CD14-positive monocyte (primary cell): ENCODE measurements at regions not wholly inside any gene's neighbourhood (a gene's known extent, or its start where the extent isn't known, plus 50 kb on each side); places are given as distances from the start of the nearest gene placed in this dataset.
"Not testable (repeated sequence)": the region's sequence is repeated elsewhere in the genome, so short reads cannot be mapped to it uniquely, and the experiment has no call there.

Source experiments
- DNase-seq, 3 donors: peaks; one replicate each; pipeline ENCODE4 v3.0.0-alpha.2; 2011 to 2022
- H2AFZ ChIP-seq: 2 replicates; pipeline ENCODE4 v1.6.0; 2012; ENCODE audit warnings: mild to moderate bottlenecking, low read depth, low read length, inconsistent platforms; ENCODE audit not compliant: insufficient read depth, poor library complexity, severe bottlenecking
- H3K27ac ChIP-seq, 2 donors: 1 replicate in 1 of 2; 2 replicates in 1 of 2; pipeline ENCODE4 v1.5.1; 2012 to 2013; ENCODE audit warnings: low read length in 2 of 2, control low read depth in 1 of 2, inconsistent platforms in 1 of 2, low read depth in 1 of 2, mild to moderate bottlenecking in 1 of 2
- H3K27me3 ChIP-seq, 2 donors: one replicate each; pipeline versions ENCODE4 v1.6.0 to v1.6.1; 2011 to 2013; ENCODE audit warnings: low read length in 2 of 2; ENCODE audit not compliant: control insufficient read depth in 2 of 2, insufficient read depth in 2 of 2
- H3K36me3 ChIP-seq, 2 donors: replicated peaks in 1 of 2; 1 replicate in 1 of 2; 2 replicates in 1 of 2; pipeline versions ENCODE4 v1.5.1 to v1.6.1; 2012 to 2013; ENCODE audit warnings: low read length in 2 of 2, control low read depth in 1 of 2, inconsistent platforms in 1 of 2, mild to moderate bottlenecking in 1 of 2; ENCODE audit not compliant: insufficient read depth in 2 of 2, control insufficient read depth in 1 of 2
- H3K4me1 ChIP-seq, 2 donors: 1 replicate in 1 of 2; 2 replicates in 1 of 2; pipeline versions ENCODE4 v1.5.1 to v1.6.1; 2012 to 2013; ENCODE audit warnings: low read length in 2 of 2, control low read depth in 1 of 2, inconsistent platforms in 1 of 2, mild to moderate bottlenecking in 1 of 2, moderate library complexity in 1 of 2; ENCODE audit not compliant: insufficient read depth in 2 of 2, control insufficient read depth in 1 of 2
- H3K4me2 ChIP-seq: replicated peaks from 2 replicates; pipeline ENCODE3; 2012; ENCODE audit warnings: low read length, moderate library complexity, mild to moderate bottlenecking; ENCODE audit not compliant: poor library complexity, severe bottlenecking; ENCODE audit errors: extremely low read depth
- H3K4me3 ChIP-seq, 3 experiments: fragments of 200-600 bp in 1 of 3; sonication (generic) in 1 of 3; replicated peaks in 1 of 3; 1 replicate in 2 of 3; 2 replicates in 1 of 3; pipeline ENCODE4 v1.5.1; 2011 to 2013; ENCODE audit warnings: low read length in 3 of 3, mild to moderate bottlenecking in 3 of 3, control low read depth in 2 of 3, low read depth in 2 of 3, inconsistent platforms in 1 of 3, moderate library complexity in 1 of 3
- H3K79me2 ChIP-seq: 2 replicates; pipeline ENCODE4 v1.6.0; 2012; ENCODE audit warnings: mild to moderate bottlenecking, control low read depth, inconsistent platforms, low read length, moderate library complexity; ENCODE audit not compliant: insufficient read depth
- H3K9ac ChIP-seq: 2 replicates; pipeline ENCODE4 v1.6.0; 2017; ENCODE audit warnings: low read length, mild to moderate bottlenecking; ENCODE audit not compliant: insufficient read depth, poor library complexity, severe bottlenecking
- H3K9me3 ChIP-seq, 2 donors: replicated peaks in 1 of 2; 1 replicate in 1 of 2; 2 replicates in 1 of 2; pipeline versions ENCODE4 v1.5.1 to v1.6.1; 2012 to 2013; ENCODE audit warnings: low read length in 2 of 2, control low read depth in 1 of 2; ENCODE audit not compliant: control insufficient read depth in 1 of 2, insufficient read depth in 1 of 2
- H4K20me1 ChIP-seq: 2 replicates; pipeline ENCODE4 v1.6.0; 2012; ENCODE audit warnings: mild to moderate bottlenecking, low read length, control low read depth, moderate library complexity; ENCODE audit not compliant: insufficient read depth
- H3K27ac Mint-ChIP-seq, 7 donors: one replicate each; pipeline ENCODE4 v1.8.0; 2020; ENCODE audit warnings: mild to moderate bottlenecking in 7 of 7, mixed read lengths in 7 of 7, moderate library complexity in 6 of 7, inconsistent platforms in 2 of 7
- H3K27me3 Mint-ChIP-seq, 3 donors: one replicate each; pipeline ENCODE4 v1.8.0; 2021 to 2022; ENCODE audit warnings: low read depth in 3 of 3, mild to moderate bottlenecking in 3 of 3, mixed read lengths in 3 of 3, moderate library complexity in 3 of 3, inconsistent platforms in 1 of 3
- H3K36me3 Mint-ChIP-seq, 2 donors: one replicate each; pipeline ENCODE4 v1.8.0; 2020; ENCODE audit warnings: mixed read lengths in 2 of 2, inconsistent platforms in 1 of 2, mild to moderate bottlenecking in 1 of 2
- H3K4me1 Mint-ChIP-seq: one replicate; pipeline ENCODE4 v1.8.0; 2020; ENCODE audit warnings: mild to moderate bottlenecking, mixed read lengths
- H3K4me3 Mint-ChIP-seq, 2 donors: one replicate each; pipeline ENCODE4 v1.8.0; 2020; ENCODE audit warnings: mild to moderate bottlenecking in 2 of 2, mixed read lengths in 2 of 2, moderate library complexity in 1 of 2
- H3K9me3 Mint-ChIP-seq, 7 donors: one replicate each; pipeline ENCODE4 v1.8.0; 2020 to 2022; ENCODE audit warnings: mixed read lengths in 7 of 7, mild to moderate bottlenecking in 6 of 7, moderate library complexity in 6 of 7, inconsistent platforms in 2 of 7
- WGBS: methylation state at CpG from one replicate; pipeline ENCODE4 v1.1.5; 2013; ENCODE audit warnings: missing lambda C conversion rate; ENCODE audit not compliant: insufficient coverage; 5-methylcytosine and 5-hydroxymethylcytosine counted together
- intact Hi-C, 2 donors: fragments of 100-400 bp; cut with micrococcal nuclease; formaldehyde crosslinking; loops; one replicate each; pipeline versions ENCODE4 v1.15.0 to v1.15.1; 2023
- TF ChIP-seq, protein P1 (sequence below): fragments of 200-600 bp; IDR thresholded peaks from one replicate; pipeline ENCODE4 v1.8.0; 2022; ENCODE audit warnings: antibody characterized with exemption, mild to moderate bottlenecking

DNA sequence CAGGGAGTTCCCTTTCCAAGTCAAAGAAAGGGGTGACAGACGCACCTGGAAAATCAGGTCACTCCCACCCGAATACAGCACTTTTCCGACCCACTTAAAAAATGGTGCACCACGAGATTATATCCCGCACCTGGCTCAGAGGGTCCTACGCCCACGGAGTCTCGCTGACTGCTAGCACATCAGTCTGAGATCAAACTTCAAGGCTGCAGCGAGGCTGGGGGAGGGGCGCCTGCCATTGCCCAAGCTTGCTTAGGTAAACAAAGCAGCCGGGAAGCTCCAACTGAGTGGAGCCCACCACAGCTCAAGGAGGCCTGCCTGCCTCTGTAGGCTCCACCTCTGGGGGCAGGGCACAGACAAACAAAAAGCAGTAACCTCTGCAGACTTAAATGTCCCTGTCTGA lies 277.8 kb upstream of the ARHGAP42 start:
- WGBS = 100% methylated on average over 3 of the region's 11 CpGs
- not testable (repeated sequence) for H3K79me2 ChIP-seq

DNA sequence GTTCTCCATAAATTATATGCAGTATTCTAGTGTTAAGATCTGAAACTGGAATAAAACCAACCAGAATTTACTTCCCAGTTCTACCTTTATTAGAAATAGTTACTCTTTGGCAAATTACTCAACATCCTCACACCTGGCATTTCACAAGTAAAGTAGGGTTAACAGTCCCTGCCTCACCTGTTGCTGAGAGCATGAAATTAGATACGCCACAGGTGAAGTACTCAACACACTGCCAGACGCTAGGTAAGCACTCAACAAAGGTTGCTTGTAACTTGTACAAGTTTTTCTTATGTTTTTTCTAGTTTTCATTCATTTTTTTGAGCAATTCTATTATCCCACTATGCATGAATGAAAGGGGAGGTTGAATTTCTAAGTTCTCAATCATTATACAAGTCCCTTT lies 267.6 kb upstream of the ARHGAP42 start:
- no peak overlapping the region for H3K27ac Mint-ChIP-seq
- H3K4me3 ChIP-seq = no peak overlapping the region

More for the DNA sequence above, 277.8 kb upstream of the ARHGAP42 start:
- H3K4me3 Mint-ChIP-seq, H3K9ac ChIP-seq, H3K4me1 ChIP-seq, H3K27ac Mint-ChIP-seq, intact Hi-C loops, H3K27me3 Mint-ChIP-seq, H2AFZ ChIP-seq, H3K4me2 ChIP-seq, H3K4me3 ChIP-seq, H3K4me1 Mint-ChIP-seq, DNase-seq, H4K20me1 ChIP-seq, H3K36me3 Mint-ChIP-seq, H3K36me3 ChIP-seq, H3K27ac ChIP-seq, H3K27me3 ChIP-seq: not testable (repeated sequence)
- H3K9me3 Mint-ChIP-seq = peaks cover 5 to 13% (median 7%) of the 10 kb centered on the region in 7 donors
- H3K9me3 ChIP-seq = peaks cover 7 to 13% of the 10 kb centered on the region in 2 donors

More for the DNA sequence above, 267.6 kb upstream of the ARHGAP42 start:
- H3K27me3 Mint-ChIP-seq = peaks cover 0 to 1% (median 0%) of the 10 kb centered on the region in 3 donors
- no peaks in the 10 kb centered on the region for H3K36me3 Mint-ChIP-seq
- Histone ChIP-seq H4K20me1 (no peaks in the 10 kb centered on the region), H3K9ac (no peak overlapping the region), H3K36me3 (no peaks in the 10 kb centered on the region), H3K27me3 (no peaks in the 10 kb centered on the region), H2AFZ (no peak overlapping the region), H3K9me3 (peaks cover 11 to 12% of the 10 kb centered on the region in 2 donors), H3K4me1 (no peaks in the 10 kb centered on the region), H3K79me2 (no peaks in the 10 kb centered on the region), H3K27ac (no peak overlapping the region), H3K4me2 (no peak overlapping the region)
- H3K4me3 Mint-ChIP-seq = no peak overlapping the region
- H3K9me3 Mint-ChIP-seq = peaks cover 0 to 15% (median 8%) of the 10 kb centered on the region in 7 donors
- TF ChIP-seq, protein P1, sequence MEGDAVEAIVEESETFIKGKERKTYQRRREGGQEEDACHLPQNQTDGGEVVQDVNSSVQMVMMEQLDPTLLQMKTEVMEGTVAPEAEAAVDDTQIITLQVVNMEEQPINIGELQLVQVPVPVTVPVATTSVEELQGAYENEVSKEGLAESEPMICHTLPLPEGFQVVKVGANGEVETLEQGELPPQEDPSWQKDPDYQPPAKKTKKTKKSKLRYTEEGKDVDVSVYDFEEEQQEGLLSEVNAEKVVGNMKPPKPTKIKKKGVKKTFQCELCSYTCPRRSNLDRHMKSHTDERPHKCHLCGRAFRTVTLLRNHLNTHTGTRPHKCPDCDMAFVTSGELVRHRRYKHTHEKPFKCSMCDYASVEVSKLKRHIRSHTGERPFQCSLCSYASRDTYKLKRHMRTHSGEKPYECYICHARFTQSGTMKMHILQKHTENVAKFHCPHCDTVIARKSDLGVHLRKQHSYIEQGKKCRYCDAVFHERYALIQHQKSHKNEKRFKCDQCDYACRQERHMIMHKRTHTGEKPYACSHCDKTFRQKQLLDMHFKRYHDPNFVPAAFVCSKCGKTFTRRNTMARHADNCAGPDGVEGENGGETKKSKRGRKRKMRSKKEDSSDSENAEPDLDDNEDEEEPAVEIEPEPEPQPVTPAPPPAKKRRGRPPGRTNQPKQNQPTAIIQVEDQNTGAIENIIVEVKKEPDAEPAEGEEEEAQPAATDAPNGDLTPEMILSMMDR = no peak
- WGBS = no CpG with 5 or more reads among the region's 2 CpGs
- intact Hi-C loops = no loop called here
- no peaks in the 10 kb centered on the region for H3K4me1 Mint-ChIP-seq
- DNase-seq = no peak
